Endothelial cell (in vitro differentiated cells): ENCODE measurements at regions not wholly inside any gene's neighbourhood (a gene's known extent, or its start where the extent isn't known, plus 50 kb on each side); places are given as distances from the start of the nearest gene placed in this dataset.

Experiments
- DNase-seq: peaks from one replicate; pipeline ENCODE4 v3.0.0; 2021; ENCODE audit warnings: low spot score
- H3K27ac Mint-ChIP-seq: one replicate; pipeline ENCODE4 v1.8.0; 2021; ENCODE audit warnings: mixed read lengths, inconsistent platforms; ENCODE audit not compliant: unreplicated experiment
- H3K27me3 Mint-ChIP-seq: one replicate; pipeline ENCODE4 v1.8.0; 2021; ENCODE audit warnings: mild to moderate bottlenecking, moderate library complexity, mixed read lengths, inconsistent platforms; ENCODE audit not compliant: unreplicated experiment
- H3K36me3 Mint-ChIP-seq: one replicate; pipeline ENCODE4 v1.8.0; 2021; ENCODE audit warnings: mild to moderate bottlenecking, low read depth, mixed read lengths, inconsistent platforms; ENCODE audit not compliant: unreplicated experiment
- H3K4me1 Mint-ChIP-seq: one replicate; pipeline ENCODE4 v1.8.0; 2021; ENCODE audit warnings: mild to moderate bottlenecking, mixed read lengths, inconsistent platforms; ENCODE audit not compliant: unreplicated experiment
- H3K4me3 Mint-ChIP-seq: one replicate; pipeline ENCODE4 v1.8.0; 2021; ENCODE audit warnings: mild to moderate bottlenecking, mixed read lengths, inconsistent platforms; ENCODE audit not compliant: unreplicated experiment
- H3K9me3 Mint-ChIP-seq: one replicate; pipeline ENCODE4 v1.8.0; 2021; ENCODE audit warnings: mixed read lengths, inconsistent platforms; ENCODE audit not compliant: unreplicated experiment
- CTCF ChIP-seq: fragments of 200-600 bp; sonication (generic); IDR thresholded peaks from one replicate; pipeline ENCODE4 v1.5.0; 2021; ENCODE audit warnings: antibody characterized with exemption; ENCODE audit not compliant: unreplicated experiment

GRCh38 chr7:112889268-112889667, 99.1 kb upstream of the TMEM168 start:
- H3K36me3 Mint-ChIP-seq: peaks cover 17% of the 10 kb centered on the region
- H3K4me3 Mint-ChIP-seq: no peak overlapping the region
- H3K27ac Mint-ChIP-seq: no peak overlapping the region

GRCh38 chr7:112888781-112889180, 98.6 kb upstream of the TMEM168 start:
- H3K36me3 Mint-ChIP-seq: peaks cover 15% of the 10 kb centered on the region
- no peak for DNase-seq
- H3K27ac Mint-ChIP-seq: no peak overlapping the region
- H3K4me3 Mint-ChIP-seq: no peak overlapping the region
- no peaks in the 10 kb centered on the region for H3K9me3 Mint-ChIP-seq
- H3K4me1 Mint-ChIP-seq: peaks cover 5% of the 10 kb centered on the region
- TF ChIP-seq CTCF: no peak
- H3K27me3 Mint-ChIP-seq: no peaks in the 10 kb centered on the region

More at GRCh38 chr7:112889268-112889667, 99.1 kb upstream of the TMEM168 start:
- Mint-ChIP-seq H3K27me3 (no peaks in the 10 kb centered on the region), H3K4me1 (peaks cover 5% of the 10 kb centered on the region), H3K9me3 (no peaks in the 10 kb centered on the region)
- no peak for TF ChIP-seq CTCF
- no peak for DNase-seq

GRCh38 chr7:112887976-112888375, 97.8 kb upstream of the TMEM168 start:
- TF ChIP-seq CTCF: no peak
- H3K9me3 Mint-ChIP-seq: no peaks in the 10 kb centered on the region
- H3K27ac Mint-ChIP-seq: no peak overlapping the region
- DNase-seq: no peak
- no peak overlapping the region for H3K4me3 Mint-ChIP-seq
- no peaks in the 10 kb centered on the region for H3K27me3 Mint-ChIP-seq
- peaks cover 15% of the 10 kb centered on the region for H3K36me3 Mint-ChIP-seq
- peaks cover 8% of the 10 kb centered on the region for H3K4me1 Mint-ChIP-seq

DNA sequence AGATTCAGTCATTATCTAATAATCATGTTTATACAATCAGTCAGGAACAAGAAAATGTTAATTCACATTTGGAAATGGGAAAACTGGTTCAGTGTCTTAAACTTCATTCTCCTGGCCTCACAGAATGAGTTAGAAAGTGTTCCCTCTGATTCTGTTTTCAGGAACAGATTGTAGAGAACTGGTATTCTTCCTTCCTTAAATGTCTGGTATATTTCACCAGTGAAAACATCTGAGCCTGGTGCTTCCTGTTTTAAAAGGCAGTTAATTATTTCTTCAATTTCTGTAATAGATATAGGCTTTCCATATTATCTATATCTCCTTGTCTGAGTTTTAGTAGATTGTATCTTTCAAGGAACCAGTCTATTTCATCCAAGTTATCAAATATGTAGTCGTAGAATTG, 97.1 kb upstream of the TMEM168 start:
- Mint-ChIP-seq H3K27me3 (no peaks in the 10 kb centered on the region), H3K36me3 (peaks cover 15% of the 10 kb centered on the region), H3K9me3 (no peaks in the 10 kb centered on the region), H3K27ac (no peak overlapping the region), H3K4me3 (no peak overlapping the region), H3K4me1 (peaks cover 8% of the 10 kb centered on the region)
- DNase-seq: no peak
- no peak for TF ChIP-seq CTCF

GRCh38 chr7:112886208-112886607, 96.0 kb upstream of the TMEM168 start:
- H3K9me3 Mint-ChIP-seq: no peaks in the 10 kb centered on the region
- no peak for DNase-seq
- peaks cover 15% of the 10 kb centered on the region for H3K36me3 Mint-ChIP-seq
- H3K4me1 Mint-ChIP-seq: peaks cover 8% of the 10 kb centered on the region
- no peaks in the 10 kb centered on the region for H3K27me3 Mint-ChIP-seq
- no peak overlapping the region for H3K4me3 Mint-ChIP-seq
- TF ChIP-seq CTCF: no peak
- H3K27ac Mint-ChIP-seq: no peak overlapping the region
